Fibroblast of lung (primary cell): ENCODE measurements at regions not wholly inside any gene's neighbourhood (a gene's known extent, or its start where the extent isn't known, plus 50 kb on each side); places are given as distances from the start of the nearest gene placed in this dataset.

Experiments
- DNase-seq, 2 donors: peaks; one replicate each; pipeline versions ENCODE4 v3.0.0 to v3.0.0-alpha.2; 2010; ENCODE audit warnings: low read depth in 2 of 2
- H2AFZ ChIP-seq: 2 replicates; pipeline ENCODE4 v1.5.1; 2012; ENCODE audit warnings: low read length, control low read depth, inconsistent platforms
- H3K27ac ChIP-seq: 2 replicates; pipeline ENCODE4 v1.5.1; 2011; ENCODE audit warnings: low read length, control low read depth; ENCODE audit not compliant: insufficient read depth
- H3K27me3 ChIP-seq: 2 replicates; pipeline ENCODE4 v1.5.1; 2011; ENCODE audit warnings: mild to moderate bottlenecking, low read length; ENCODE audit not compliant: control insufficient read depth, insufficient read depth
- H3K36me3 ChIP-seq: 2 replicates; pipeline ENCODE4 v1.5.1; 2011; ENCODE audit warnings: low read length; ENCODE audit not compliant: control insufficient read depth, insufficient read depth
- H3K4me1 ChIP-seq: 2 replicates; pipeline ENCODE4 v1.5.1; 2011; ENCODE audit warnings: low read length; ENCODE audit not compliant: control insufficient read depth, insufficient read depth; ENCODE audit errors: extremely low read depth
- H3K4me2 ChIP-seq: 2 replicates; pipeline ENCODE4 v1.5.1; 2011; ENCODE audit warnings: low read length, control low read depth; ENCODE audit not compliant: insufficient read depth; ENCODE audit errors: extremely low read depth
- H3K4me3 ChIP-seq, 4 experiments: fragments of 200-600 bp in 1 of 4; sonication (generic) in 1 of 4; replicated peaks in 1 of 4; 2 replicates each; pipeline ENCODE4 v1.5.1; 2011 to 2016; ENCODE audit warnings: low read length in 4 of 4, low read depth in 3 of 4, mild to moderate bottlenecking in 3 of 4, control low read depth in 2 of 4, inconsistent platforms in 1 of 4, mixed read lengths in 1 of 4; ENCODE audit not compliant: insufficient read depth in 1 of 4; ENCODE audit errors: control extremely low read depth in 1 of 4
- H3K79me2 ChIP-seq: 2 replicates; pipeline ENCODE4 v1.5.1; 2012; ENCODE audit warnings: mild to moderate bottlenecking, low read length, inconsistent platforms; ENCODE audit not compliant: control insufficient read depth, insufficient read depth
- H3K9ac ChIP-seq: 2 replicates; pipeline ENCODE4 v1.5.1; 2011; ENCODE audit warnings: mild to moderate bottlenecking, low read length, control low read depth; ENCODE audit not compliant: insufficient read depth
- H3K9me3 ChIP-seq: 2 replicates; pipeline ENCODE4 v1.5.1; 2012; ENCODE audit warnings: low read depth, low read length; ENCODE audit not compliant: control insufficient read depth, insufficient read depth
- H4K20me1 ChIP-seq: 2 replicates; pipeline ENCODE4 v1.5.1; 2011; ENCODE audit warnings: low read length; ENCODE audit not compliant: control insufficient read depth, insufficient read depth; ENCODE audit errors: extremely low read depth
- CTCF ChIP-seq, 2 donors: IDR thresholded peaks in 1 of 2; conservative IDR thresholded peaks in 1 of 2; 1 replicate in 1 of 2; 2 replicates in 1 of 2; pipeline ENCODE4 v1.5.1; 2011 to 2012; ENCODE audit warnings: low read length in 2 of 2, control low read depth in 1 of 2, inconsistent platforms in 1 of 2, low read depth in 1 of 2, mild to moderate bottlenecking in 1 of 2
- EZH2 ChIP-seq: IDR thresholded peaks from 2 replicates; pipeline ENCODE4 v1.5.1; 2012; ENCODE audit warnings: low read length, control low read depth, mild to moderate bottlenecking; ENCODE audit errors: missing control alignments

GRCh38 chr6:115873901-115874300 lies 186.8 kb downstream of the FRK start:
- no peak overlapping the region for H3K4me2 ChIP-seq
- no peak for DNase-seq
- no peak overlapping the region for H3K27ac ChIP-seq
- no peak overlapping the region for H3K9ac ChIP-seq
- no peaks in the 10 kb centered on the region for H3K79me2 ChIP-seq
- H3K4me1 ChIP-seq = no peaks in the 10 kb centered on the region
- no peaks in the 10 kb centered on the region for H4K20me1 ChIP-seq
- H3K27me3 ChIP-seq = no peaks in the 10 kb centered on the region
- no peak overlapping the region for H2AFZ ChIP-seq
- no peaks in the 10 kb centered on the region for H3K36me3 ChIP-seq
- TF ChIP-seq CTCF (conservative IDR thresholded peaks at IDR 0.05 in 1 of 2, IDR thresholded peaks at IDR 0.05 in 1 of 2; ENCODE audit: low read depth in 1 of 2, low read length in 2 of 2) (no peak), EZH2 (no peak)
- H3K9me3 ChIP-seq = no peaks in the 10 kb centered on the region
- no peak overlapping the region for H3K4me3 ChIP-seq

GRCh38 chr6:115870464-115870863 lies 190.2 kb downstream of the FRK start:
- Histone ChIP-seq H2AFZ (no peak overlapping the region), H3K27me3 (no peaks in the 10 kb centered on the region), H3K4me3 (no peak overlapping the region), H3K36me3 (no peaks in the 10 kb centered on the region), H4K20me1 (no peaks in the 10 kb centered on the region), H3K9me3 (no peaks in the 10 kb centered on the region), H3K4me1 (no peaks in the 10 kb centered on the region), H3K9ac (no peak overlapping the region), H3K79me2 (no peaks in the 10 kb centered on the region), H3K4me2 (no peak overlapping the region), H3K27ac (no peak overlapping the region)
- TF ChIP-seq EZH2 = no peak
- TF ChIP-seq CTCF (conservative IDR thresholded peaks at IDR 0.05 in 1 of 2, IDR thresholded peaks at IDR 0.05 in 1 of 2; ENCODE audit: low read depth in 1 of 2, low read length in 2 of 2) = no peak
- no peak for DNase-seq

GRCh38 chr6:115865914-115866313 lies 194.8 kb downstream of the FRK start:
- TF ChIP-seq CTCF (conservative IDR thresholded peaks at IDR 0.05 in 1 of 2, IDR thresholded peaks at IDR 0.05 in 1 of 2; ENCODE audit: low read depth in 1 of 2, low read length in 2 of 2) = no peak
- no peak for TF ChIP-seq EZH2
- H2AFZ ChIP-seq = no peak overlapping the region
- no peak overlapping the region for H3K4me2 ChIP-seq
- no peaks in the 10 kb centered on the region for H3K36me3 ChIP-seq
- DNase-seq = no peak
- H4K20me1 ChIP-seq = no peaks in the 10 kb centered on the region
- no peak overlapping the region for H3K9ac ChIP-seq
- no peak overlapping the region for H3K27ac ChIP-seq
- H3K4me1 ChIP-seq = no peaks in the 10 kb centered on the region
- no peaks in the 10 kb centered on the region for H3K79me2 ChIP-seq
- no peaks in the 10 kb centered on the region for H3K9me3 ChIP-seq
- H3K4me3 ChIP-seq = no peak overlapping the region
- H3K27me3 ChIP-seq = no peaks in the 10 kb centered on the region
